ENCODE measurements at regions not wholly inside any gene's neighbourhood (a gene's known extent, or its start where the extent isn't known, plus 50 kb on each side); places are given as distances from the start of the nearest gene placed in this dataset.
"Not testable (repeated sequence)": the region's sequence is repeated elsewhere in the genome, so short reads cannot be mapped to it uniquely, and the experiment has no call there.

DNA sequence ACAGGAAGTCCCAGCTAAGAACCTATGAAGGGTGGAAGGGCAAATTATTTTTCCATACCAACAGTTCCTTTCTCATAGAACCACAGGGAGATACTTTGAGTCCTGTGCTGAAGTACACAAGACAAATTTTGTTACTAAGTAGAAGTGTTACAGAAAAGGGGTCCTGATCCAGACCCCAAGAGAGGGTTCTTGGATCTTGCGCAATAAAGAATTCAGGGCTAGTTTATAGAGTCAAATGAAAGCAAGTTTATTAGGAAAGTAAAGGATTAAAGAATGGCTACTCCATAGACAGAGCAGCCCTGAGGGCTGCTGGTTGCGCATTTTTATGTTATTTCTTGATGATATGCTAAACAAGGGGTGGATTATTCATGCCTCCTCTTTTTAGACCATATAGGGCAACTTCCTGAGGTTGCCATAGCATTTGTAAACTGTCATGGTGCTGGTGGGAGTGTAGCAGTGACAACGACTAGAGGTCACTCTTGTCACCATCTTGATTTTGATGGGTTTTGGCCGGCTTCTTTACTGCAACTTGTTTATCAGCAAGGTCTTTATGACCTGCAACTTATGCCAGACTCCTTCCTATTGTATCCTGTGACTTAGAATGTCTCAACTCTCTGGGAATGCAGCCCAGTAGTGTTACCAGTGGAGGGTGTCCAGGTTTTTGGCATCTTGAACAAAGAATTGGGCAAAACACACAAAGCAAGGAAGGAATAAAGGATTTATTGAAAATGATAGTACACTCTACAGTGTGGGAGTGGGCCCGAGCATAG is 409.4 kb downstream of the SH2D4B start:
- DNase-seq (ENCODE audit: low spot score), result no peak

DNA sequence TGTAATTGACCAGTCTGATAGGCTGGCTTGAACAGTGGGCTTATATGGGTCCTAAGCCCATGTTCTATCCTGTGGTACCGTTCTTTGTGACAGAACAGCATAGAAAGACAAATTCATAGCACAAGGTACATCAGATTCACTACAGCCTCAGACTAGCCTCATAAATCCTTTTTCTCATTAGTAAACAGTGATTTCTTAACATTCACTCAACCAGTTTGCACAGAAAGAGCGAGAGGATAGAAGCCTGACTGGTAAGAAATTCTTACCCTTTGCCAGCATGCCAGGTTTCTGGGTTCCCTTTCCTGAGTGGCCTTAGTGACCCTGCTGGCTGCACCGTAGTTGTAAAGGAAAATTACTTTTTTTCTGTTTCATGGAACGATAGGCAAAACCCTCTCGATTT is 412.1 kb downstream of the SH2D4B start:
- no peak for DNase-seq (ENCODE audit: low spot score)

GRCh38 chr10:80952436-80952835 is 414.7 kb downstream of the SH2D4B start:
- no peak for DNase-seq (ENCODE audit: low spot score)

GRCh38 chr10:80957161-80957560 is 419.5 kb downstream of the SH2D4B start:
- no peak for DNase-seq (ENCODE audit: low spot score)

GRCh38 chr10:80964179-80964578 is 426.5 kb downstream of the SH2D4B start:
- DNase-seq (ENCODE audit: low spot score), result no peak

GRCh38 chr10:80964955-80965614 is 427.4 kb downstream of the SH2D4B start:
- DNase-seq (ENCODE audit: low spot score), result no peak

DNA sequence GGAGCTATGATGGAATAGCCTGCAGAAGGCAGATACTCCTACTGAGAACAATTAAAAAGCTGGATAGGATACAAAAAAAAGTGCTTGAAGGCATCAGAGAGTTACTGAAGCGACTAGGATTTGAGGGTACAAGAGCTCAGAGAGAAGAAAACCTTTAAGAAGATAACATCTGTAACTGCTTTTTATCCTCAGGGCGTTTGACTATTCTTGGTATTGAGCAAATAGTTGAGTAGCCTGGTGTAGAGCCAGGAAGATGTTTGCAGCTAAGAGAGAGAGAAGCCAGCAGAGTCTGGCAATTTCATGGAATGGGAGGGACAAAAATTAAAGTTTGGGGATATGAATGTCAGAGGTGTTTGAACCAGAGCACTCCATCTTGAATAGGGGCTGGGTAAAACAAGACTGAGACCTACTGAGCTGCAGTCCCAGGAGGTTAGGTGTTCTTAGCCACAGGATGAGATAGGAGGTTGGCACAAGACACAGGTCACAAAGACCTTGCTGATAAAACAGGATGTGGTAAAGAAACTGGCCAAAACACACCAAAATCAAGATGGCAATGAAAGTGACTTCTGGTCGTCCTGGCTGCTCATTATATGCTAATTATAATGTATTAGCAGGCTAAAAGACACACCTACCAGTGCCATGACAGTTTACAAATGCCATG is 428.8 kb downstream of the SH2D4B start:
- no peak for DNase-seq (ENCODE audit: low spot score)

GRCh38 chr10:80967357-80967756 is 429.7 kb downstream of the SH2D4B start:
- not testable (repeated sequence) for DNase-seq (ENCODE audit: low spot score)

GRCh38 chr10:80968903-80969302 is 431.2 kb downstream of the SH2D4B start:
- DNase-seq (ENCODE audit: low spot score), result no peak

DNA sequence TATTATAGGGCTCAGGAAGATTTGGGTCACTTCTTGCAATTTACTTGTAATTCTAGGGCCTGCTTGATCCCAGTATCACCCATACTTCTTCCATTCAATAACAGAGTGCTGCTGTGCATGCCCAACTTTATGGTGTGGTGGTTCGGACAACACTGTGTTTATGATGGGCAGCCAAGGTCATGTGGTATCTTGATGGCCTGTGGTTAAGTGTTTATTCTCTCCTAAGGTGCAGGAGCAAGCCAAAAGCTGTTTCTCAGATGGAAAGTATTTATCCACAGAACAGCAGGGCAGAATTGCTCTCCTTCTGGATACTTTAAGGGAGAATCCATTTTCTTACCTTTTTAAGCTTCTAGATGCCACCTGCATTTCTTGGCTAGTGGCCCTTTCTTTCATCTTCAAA is 433.8 kb downstream of the SH2D4B start:
- no peak for DNase-seq (ENCODE audit: low spot score)

DNA sequence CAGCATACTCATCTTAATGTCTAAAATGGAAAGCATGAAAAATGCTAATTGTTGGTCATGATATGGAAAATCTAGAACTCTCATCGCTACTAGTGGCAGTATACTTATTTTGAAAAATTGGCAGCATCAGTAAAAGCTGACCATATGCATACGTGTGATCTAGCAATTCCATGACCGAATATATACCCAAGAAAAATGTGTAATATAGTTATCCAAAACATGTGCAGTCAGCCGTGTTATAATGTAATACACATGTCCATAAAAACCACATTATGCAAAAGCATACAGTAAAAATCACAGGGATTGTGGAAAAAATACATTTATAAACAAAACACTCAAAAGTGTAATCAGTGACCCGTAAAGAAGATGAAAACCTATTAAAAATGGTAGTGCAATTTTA is 439.0 kb downstream of the SH2D4B start:
- DNase-seq (ENCODE audit: low spot score), result no peak

DNA sequence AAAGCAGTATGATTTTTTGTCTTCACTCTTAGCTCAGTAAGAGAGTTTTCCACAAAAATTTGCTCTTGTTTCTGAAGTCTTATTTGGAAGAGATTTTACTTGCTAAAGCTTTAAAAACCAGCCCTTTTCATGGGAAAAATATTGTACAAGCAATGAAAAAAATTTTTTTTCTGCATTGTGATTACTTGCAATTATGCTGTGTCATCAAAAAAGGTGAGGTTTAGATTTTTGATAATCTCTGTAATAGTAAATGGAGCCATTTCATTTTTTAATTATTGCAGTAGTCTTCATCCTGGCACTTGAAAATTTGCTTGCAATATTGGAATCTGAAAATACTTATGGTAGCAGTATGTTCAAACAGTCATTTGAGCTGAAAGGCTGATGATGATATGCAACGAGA is 447.4 kb downstream of the SH2D4B start:
- no peak for DNase-seq (ENCODE audit: low spot score)

DNA sequence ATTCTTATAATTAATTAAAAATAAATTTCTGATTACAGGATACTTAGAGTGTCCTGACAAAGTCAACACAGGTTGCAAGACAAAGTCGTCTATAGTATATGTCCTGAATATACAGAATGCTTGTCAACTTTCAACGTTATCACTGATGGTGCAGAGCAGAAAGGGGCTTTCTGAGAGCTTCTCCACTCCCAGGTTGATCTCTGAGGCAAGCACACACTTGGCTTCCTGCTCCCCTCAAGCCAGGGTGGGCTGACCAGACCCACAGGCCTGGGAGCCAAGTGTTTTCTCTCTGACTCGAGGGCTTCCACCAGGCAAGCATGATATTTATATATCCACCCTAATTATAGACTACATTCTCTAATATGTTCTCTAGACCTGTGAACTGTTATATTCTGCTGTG is 448.9 kb downstream of the SH2D4B start:
- no peak for DNase-seq (ENCODE audit: low spot score)

GRCh38 chr10:80988755-80989154 is 451.1 kb downstream of the SH2D4B start:
- DNase-seq (ENCODE audit: low spot score), result no peak

- no peak for DNase-seq (ENCODE audit: low spot score)
Observed at GRCh38 chr10:80996615-80997193, 459.0 kb downstream of the SH2D4B start.

DNA sequence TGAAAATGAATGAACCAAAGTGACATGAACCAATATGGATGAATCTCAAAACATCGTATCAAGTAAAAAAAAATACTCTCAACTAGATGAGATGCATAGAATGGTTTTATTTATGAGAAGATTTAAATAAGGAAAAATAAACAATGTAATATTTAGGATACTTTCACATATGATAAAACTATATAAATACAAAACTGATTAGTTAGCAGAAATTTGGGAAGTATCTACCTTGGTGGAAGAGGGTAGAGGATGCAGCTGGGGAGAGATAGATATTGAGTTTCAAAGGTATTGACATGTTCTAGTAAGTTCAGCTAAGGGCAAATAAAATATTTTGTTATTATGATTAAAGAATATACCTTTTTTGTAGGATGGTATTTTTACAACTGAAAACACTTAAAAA is 463.1 kb downstream of the SH2D4B start:
- no peak for DNase-seq (ENCODE audit: low spot score)

- DNase-seq (ENCODE audit: low spot score), result no peak
Observed at GRCh38 chr10:81002382-81002781, 464.7 kb downstream of the SH2D4B start.

DNA sequence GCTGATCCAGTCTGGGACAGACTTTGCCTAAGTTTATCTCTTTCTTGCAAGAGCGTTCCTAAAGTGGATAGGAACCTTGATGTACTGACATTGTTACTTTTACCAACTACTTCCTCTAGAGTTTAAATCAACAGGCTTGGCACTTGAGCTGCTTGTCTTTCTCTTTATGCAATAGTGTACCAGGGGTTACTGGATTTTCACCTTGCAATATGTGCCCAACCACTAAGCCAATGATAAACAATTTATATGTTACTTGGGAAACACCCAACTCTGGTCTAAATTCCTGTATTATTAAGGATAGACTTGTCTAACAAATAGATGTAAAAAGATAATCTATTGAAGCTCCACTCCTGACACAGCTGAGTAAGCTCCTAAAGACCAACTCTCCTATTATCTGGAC is 470.2 kb downstream of the SH2D4B start:
- DNase-seq (ENCODE audit: low spot score), result no peak

DNA sequence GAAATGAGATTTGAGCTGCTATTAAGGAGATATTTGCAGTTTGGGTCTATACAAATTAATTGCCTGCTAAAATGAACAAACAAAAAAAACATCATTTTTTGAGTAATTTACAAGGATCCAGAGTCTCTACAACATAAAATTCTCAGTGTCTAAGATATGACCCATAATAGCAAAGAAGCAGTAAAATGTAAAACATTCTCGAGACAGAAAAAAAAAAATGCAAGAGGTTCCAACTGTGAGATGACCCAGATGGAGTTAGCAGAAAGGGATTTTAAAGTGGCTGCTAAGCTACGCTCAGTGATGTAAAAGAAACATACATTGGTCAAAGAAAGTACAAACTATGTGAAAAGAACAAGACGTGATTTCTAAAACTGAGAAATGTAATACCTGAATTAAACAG is 471.0 kb downstream of the SH2D4B start:
- no peak for DNase-seq (ENCODE audit: low spot score)

DNA sequence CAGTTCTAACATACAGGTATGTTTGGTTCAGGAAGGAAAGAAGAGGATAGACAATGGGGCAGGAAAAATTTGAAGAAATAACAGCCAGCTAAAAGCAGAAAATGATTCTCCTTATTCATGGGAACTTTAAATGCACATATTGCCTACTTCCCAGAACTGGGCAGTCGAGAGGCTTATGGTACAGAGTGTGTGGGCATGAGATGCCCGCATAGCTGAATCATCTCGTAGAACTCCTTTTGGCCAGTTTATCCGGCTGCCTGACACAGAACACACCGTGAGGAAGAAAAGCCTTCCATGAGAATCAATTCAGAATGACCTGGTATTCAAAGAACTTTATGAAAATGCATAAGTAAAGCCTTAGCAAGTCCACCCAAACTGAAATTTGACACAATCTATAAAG is 471.6 kb downstream of the SH2D4B start:
- DNase-seq (ENCODE audit: low spot score), result no peak

- DNase-seq (ENCODE audit: low spot score), result no peak
Observed at GRCh38 chr10:81013771-81014170, 476.1 kb downstream of the SH2D4B start.

DNA sequence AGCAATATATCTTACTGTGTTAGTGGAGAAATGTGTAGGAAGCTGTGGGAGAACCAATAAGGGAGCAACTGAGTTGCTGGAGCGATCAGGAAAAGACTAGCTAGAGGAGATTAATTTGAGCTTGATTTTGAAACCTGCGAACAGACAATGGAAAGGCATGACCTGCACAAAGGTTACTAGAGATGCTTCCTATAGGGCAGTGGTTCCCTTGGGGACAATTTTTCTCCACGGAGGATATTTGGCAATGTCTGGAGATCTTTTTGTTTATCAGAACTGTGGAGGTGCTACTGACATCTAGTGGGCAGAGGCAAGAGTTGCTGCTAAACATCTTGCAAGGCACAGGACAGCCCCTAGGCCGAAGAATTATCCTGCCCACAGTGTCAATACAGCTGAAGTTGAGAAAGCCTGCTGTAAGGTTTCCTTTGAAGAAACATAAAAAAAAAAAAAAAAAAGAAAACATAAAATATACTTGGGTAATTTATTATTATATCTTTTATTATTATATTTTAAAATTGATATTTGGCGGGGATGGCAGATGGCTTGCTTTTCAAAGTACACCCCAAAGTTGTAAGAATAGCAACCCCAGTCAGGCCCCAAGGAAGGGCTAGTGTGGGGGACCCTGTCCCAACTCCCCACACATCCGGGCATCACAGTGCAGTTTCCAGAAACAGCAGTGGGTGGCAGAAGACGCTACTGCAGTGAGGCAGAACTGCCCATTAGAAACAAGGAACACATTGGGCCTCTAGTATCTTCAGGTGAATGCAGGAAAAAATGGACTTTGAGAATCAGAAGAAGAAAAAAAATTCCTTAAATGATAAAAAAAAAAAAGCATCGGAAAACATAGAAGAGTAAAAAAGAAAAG is 481.6 kb downstream of the SH2D4B start:
- no peak for DNase-seq (ENCODE audit: low spot score)

Data from CD4-positive, alpha-beta T cell treated with Interleukin-15 for 4 hours (primary cell).